ENCODE measurements at regions not wholly inside any gene's neighbourhood (a gene's known extent, or its start where the extent isn't known, plus 50 kb on each side); places are given as distances from the start of the nearest gene placed in this dataset.
A peak's percentile ranks its signal among the peaks of the same experiment; 100 is the strongest.

- no peak overlapping the region for H4K12ac ChIP-seq (ENCODE audit: low read depth, low read length)
- no peak for DNase-seq
- no peak overlapping the region for H3K4ac ChIP-seq (ENCODE audit: low read depth, low read length)
- H2BK5ac ChIP-seq (ENCODE audit: low read depth, low read length, poor library complexity) = no peak overlapping the region
- peak overlapping the region; percentile 62 for H3K4me2 ChIP-seq (ENCODE audit: low read length)
- peaks cover 5% of the 10 kb centered on the region for H3K9me3 ChIP-seq (ENCODE audit: insufficient read depth, low read depth, low read length)
- no peak overlapping the region for H2BK12ac ChIP-seq (ENCODE audit: low read length)
- no peaks in the 10 kb centered on the region for H3K79me2 ChIP-seq (ENCODE audit: control insufficient read depth, insufficient read depth, low read length, poor library complexity)
- no peak overlapping the region for H3K23ac ChIP-seq (ENCODE audit: low read length)
- no peak overlapping the region for H2AK5ac ChIP-seq (ENCODE audit: low read length)
- no peaks in the 10 kb centered on the region for H3K36me3 ChIP-seq (ENCODE audit: control insufficient read depth in 1 of 2, insufficient read depth in 2 of 2, low read length in 2 of 2)
- peaks cover 47% of the 10 kb centered on the region for H3K27me3 ChIP-seq (ENCODE audit: insufficient read depth, low read length)
- WGBS (ENCODE audit: extremely low coverage, insufficient coverage, insufficient read length) = no CpG with 5 or more reads among the region's 14 CpGs
- H4K8ac ChIP-seq (ENCODE audit: low read depth, low read length) = no peak overlapping the region
- no peaks in the 10 kb centered on the region for H3K79me1 ChIP-seq (ENCODE audit: low read length)
- H2BK120ac ChIP-seq (ENCODE audit: insufficient read depth, low read length, poor library complexity) = no peak overlapping the region
- H2AFZ ChIP-seq (ENCODE audit: insufficient read depth, low read length, poor library complexity) = no peak overlapping the region
- H4K91ac ChIP-seq (ENCODE audit: low read depth, low read length) = no peak overlapping the region
- no peak overlapping the region for H3K27ac ChIP-seq (ENCODE audit: low read depth, low read length)
- H3K18ac ChIP-seq (ENCODE audit: low read length) = no peak overlapping the region
- H3K4me3 ChIP-seq (ENCODE audit: low read depth, low read length) = no peak overlapping the region
- H3K4me1 ChIP-seq (ENCODE audit: control insufficient read depth in 1 of 2, insufficient read depth in 2 of 2, low read length in 2 of 2) = peaks cover 8 to 9% of the 10 kb centered on the region in 2 experiments
- no peak overlapping the region for H3K9ac ChIP-seq (ENCODE audit: low read length)
- no peak overlapping the region for H3K14ac ChIP-seq (ENCODE audit: low read length)
Measured at GRCh38 chr6:28810659-28811053, 113.1 kb downstream of the TRIM27 start.

GRCh38 chr6:28811873-28812272 is 111.9 kb downstream of the TRIM27 start:
- Histone ChIP-seq H3K4me1 (ENCODE audit: control insufficient read depth in 1 of 2, insufficient read depth in 2 of 2, low read length in 2 of 2) (peaks cover 8 to 10% of the 10 kb centered on the region in 2 experiments), H3K4ac (ENCODE audit: low read depth, low read length) (no peak overlapping the region), H3K9me3 (ENCODE audit: insufficient read depth, low read depth, low read length) (peaks cover 5% of the 10 kb centered on the region), H3K18ac (ENCODE audit: low read length) (no peak overlapping the region), H2BK12ac (ENCODE audit: low read length) (no peak overlapping the region), H4K12ac (ENCODE audit: low read depth, low read length) (no peak overlapping the region), H3K14ac (ENCODE audit: low read length) (no peak overlapping the region), H3K36me3 (ENCODE audit: control insufficient read depth in 1 of 2, insufficient read depth in 2 of 2, low read length in 2 of 2) (no peaks in the 10 kb centered on the region), H4K91ac (ENCODE audit: low read depth, low read length) (no peak overlapping the region), H2BK5ac (ENCODE audit: low read depth, low read length, poor library complexity) (no peak overlapping the region), H3K27me3 (ENCODE audit: insufficient read depth, low read length) (peaks cover 58% of the 10 kb centered on the region), H3K79me2 (ENCODE audit: control insufficient read depth, insufficient read depth, low read length, poor library complexity) (no peaks in the 10 kb centered on the region), H3K4me2 (ENCODE audit: low read length) (no peak overlapping the region), H3K4me3 (ENCODE audit: low read depth, low read length) (no peak overlapping the region), H3K79me1 (ENCODE audit: low read length) (no peaks in the 10 kb centered on the region), H2BK120ac (ENCODE audit: insufficient read depth, low read length, poor library complexity) (no peak overlapping the region), H4K8ac (ENCODE audit: low read depth, low read length) (no peak overlapping the region), H2AFZ (ENCODE audit: insufficient read depth, low read length, poor library complexity) (no peak overlapping the region), H3K9ac (ENCODE audit: low read length) (no peak overlapping the region), H2AK5ac (ENCODE audit: low read length) (no peak overlapping the region), H3K27ac (ENCODE audit: low read depth, low read length) (no peak overlapping the region), H3K23ac (ENCODE audit: low read length) (no peak overlapping the region)
- WGBS (ENCODE audit: extremely low coverage, insufficient coverage, insufficient read length) = no CpG with 5 or more reads among the region's 7 CpGs
- DNase-seq = no peak

- Histone ChIP-seq H2AFZ (ENCODE audit: insufficient read depth, low read length, poor library complexity) (no peak overlapping the region), H3K4ac (ENCODE audit: low read depth, low read length) (no peak overlapping the region), H3K23ac (ENCODE audit: low read length) (no peak overlapping the region), H2BK5ac (ENCODE audit: low read depth, low read length, poor library complexity) (no peak overlapping the region), H3K27ac (ENCODE audit: low read depth, low read length) (no peak overlapping the region), H3K79me2 (ENCODE audit: control insufficient read depth, insufficient read depth, low read length, poor library complexity) (no peaks in the 10 kb centered on the region), H3K36me3 (ENCODE audit: control insufficient read depth in 1 of 2, insufficient read depth in 2 of 2, low read length in 2 of 2) (no peaks in the 10 kb centered on the region), H4K8ac (ENCODE audit: low read depth, low read length) (no peak overlapping the region), H3K9ac (ENCODE audit: low read length) (no peak overlapping the region), H3K4me1 (ENCODE audit: control insufficient read depth in 1 of 2, insufficient read depth in 2 of 2, low read length in 2 of 2) (peaks cover 8 to 11% of the 10 kb centered on the region in 2 experiments), H3K9me3 (ENCODE audit: insufficient read depth, low read depth, low read length) (peaks cover 5% of the 10 kb centered on the region), H4K12ac (ENCODE audit: low read depth, low read length) (no peak overlapping the region), H3K27me3 (ENCODE audit: insufficient read depth, low read length) (peaks cover 63% of the 10 kb centered on the region), H3K18ac (ENCODE audit: low read length) (no peak overlapping the region), H3K4me2 (ENCODE audit: low read length) (no peak overlapping the region), H2BK120ac (ENCODE audit: insufficient read depth, low read length, poor library complexity) (no peak overlapping the region), H3K79me1 (ENCODE audit: low read length) (no peaks in the 10 kb centered on the region), H3K14ac (ENCODE audit: low read length) (no peak overlapping the region), H3K4me3 (ENCODE audit: low read depth, low read length) (no peak overlapping the region), H2AK5ac (ENCODE audit: low read length) (no peak overlapping the region), H2BK12ac (ENCODE audit: low read length) (no peak overlapping the region), H4K91ac (ENCODE audit: low read depth, low read length) (no peak overlapping the region)
- WGBS (ENCODE audit: extremely low coverage, insufficient coverage, insufficient read length) = no CpG with 5 or more reads among the region's 29 CpGs
- DNase-seq = no peak
Measured at GRCh38 chr6:28812778-28813569, 110.8 kb downstream of the TRIM27 start.

- Histone ChIP-seq H3K79me1 (ENCODE audit: low read length) (no peaks in the 10 kb centered on the region), H3K4me2 (ENCODE audit: low read length) (peak overlapping the region; percentile 68), H3K18ac (ENCODE audit: low read length) (no peak overlapping the region), H4K12ac (ENCODE audit: low read depth, low read length) (no peak overlapping the region), H3K9ac (ENCODE audit: low read length) (no peak overlapping the region), H3K79me2 (ENCODE audit: control insufficient read depth, insufficient read depth, low read length, poor library complexity) (no peaks in the 10 kb centered on the region), H3K4me1 (ENCODE audit: control insufficient read depth in 1 of 2, insufficient read depth in 2 of 2, low read length in 2 of 2) (peaks cover 8 to 11% of the 10 kb centered on the region in 2 experiments), H4K91ac (ENCODE audit: low read depth, low read length) (no peak overlapping the region), H2BK12ac (ENCODE audit: low read length) (no peak overlapping the region), H3K9me3 (ENCODE audit: insufficient read depth, low read depth, low read length) (peaks cover 5% of the 10 kb centered on the region), H3K4ac (ENCODE audit: low read depth, low read length) (no peak overlapping the region), H3K36me3 (ENCODE audit: control insufficient read depth in 1 of 2, insufficient read depth in 2 of 2, low read length in 2 of 2) (no peaks in the 10 kb centered on the region), H4K8ac (ENCODE audit: low read depth, low read length) (no peak overlapping the region), H2BK120ac (ENCODE audit: insufficient read depth, low read length, poor library complexity) (no peak overlapping the region), H3K27me3 (ENCODE audit: insufficient read depth, low read length) (peaks cover 66% of the 10 kb centered on the region), H3K14ac (ENCODE audit: low read length) (no peak overlapping the region), H2AK5ac (ENCODE audit: low read length) (no peak overlapping the region), H3K4me3 (ENCODE audit: low read depth, low read length) (peak overlapping the region; percentile 52), H2AFZ (ENCODE audit: insufficient read depth, low read length, poor library complexity) (no peak overlapping the region), H3K27ac (ENCODE audit: low read depth, low read length) (no peak overlapping the region), H2BK5ac (ENCODE audit: low read depth, low read length, poor library complexity) (no peak overlapping the region), H3K23ac (ENCODE audit: low read length) (no peak overlapping the region)
- no peak for DNase-seq
- WGBS (ENCODE audit: extremely low coverage, insufficient coverage, insufficient read length) = no CpG with 5 or more reads among the region's 49 CpGs
Measured at GRCh38 chr6:28814032-28814976, 109.5 kb downstream of the TRIM27 start.
